SKM-1 treated with dmso at 0.1 percent for 144 hours (cell line): ENCODE measurements at regions not wholly inside any gene's neighbourhood (a gene's known extent, or its start where the extent isn't known, plus 50 kb on each side); places are given as distances from the start of the nearest gene placed in this dataset.
"Not testable (repeated sequence)": the region's sequence is repeated elsewhere in the genome, so short reads cannot be mapped to it uniquely, and the experiment has no call there.

Experiments
- DNase-seq: peaks from one replicate; lab custom pipeline; 2025; ENCODE audit not compliant: unreplicated experiment; lab: John Stamatoyannopoulos, UW

DNA sequence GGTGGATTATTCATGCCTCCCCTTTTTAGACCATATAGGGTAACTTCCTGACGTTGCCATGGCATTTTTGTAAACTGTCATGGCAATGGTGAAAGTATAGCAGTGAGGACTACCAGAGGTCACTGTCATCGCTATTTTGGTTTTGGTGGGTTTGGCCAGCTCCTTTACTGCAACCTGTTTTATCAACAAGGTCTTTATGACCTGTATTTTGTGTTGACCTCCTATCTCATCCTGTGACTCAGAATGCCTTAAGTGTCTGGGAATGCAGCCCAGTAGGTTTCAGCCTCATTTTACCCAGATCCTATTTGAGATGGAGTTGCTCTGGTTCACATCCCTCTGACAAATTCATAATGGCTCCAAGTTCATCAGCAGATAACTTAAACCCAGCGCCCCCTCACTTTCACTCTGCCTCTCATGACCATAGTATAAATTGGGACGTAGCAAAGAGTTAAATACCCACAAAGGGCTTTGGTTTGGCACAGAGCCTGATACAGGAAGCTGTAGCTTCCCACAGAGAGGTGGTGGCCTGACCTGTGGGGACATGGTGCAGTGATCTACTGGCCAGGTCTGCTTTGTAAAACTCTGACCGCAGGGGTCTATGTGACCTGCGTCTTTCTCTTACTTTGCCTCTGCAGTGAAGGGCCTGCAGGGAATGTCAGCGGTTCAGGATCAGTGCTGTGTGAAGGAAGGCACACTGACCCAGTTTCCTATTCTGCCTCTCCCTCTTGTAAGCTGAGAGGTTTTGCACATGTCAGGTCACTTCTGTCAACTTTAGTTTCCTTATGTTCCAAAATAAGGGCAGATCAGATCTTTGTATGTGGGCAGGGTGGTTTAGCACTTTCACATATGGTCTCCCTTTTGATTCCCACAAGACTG, 78.1 kb upstream of the ZNF644 start:
- no peak for DNase-seq

DNA sequence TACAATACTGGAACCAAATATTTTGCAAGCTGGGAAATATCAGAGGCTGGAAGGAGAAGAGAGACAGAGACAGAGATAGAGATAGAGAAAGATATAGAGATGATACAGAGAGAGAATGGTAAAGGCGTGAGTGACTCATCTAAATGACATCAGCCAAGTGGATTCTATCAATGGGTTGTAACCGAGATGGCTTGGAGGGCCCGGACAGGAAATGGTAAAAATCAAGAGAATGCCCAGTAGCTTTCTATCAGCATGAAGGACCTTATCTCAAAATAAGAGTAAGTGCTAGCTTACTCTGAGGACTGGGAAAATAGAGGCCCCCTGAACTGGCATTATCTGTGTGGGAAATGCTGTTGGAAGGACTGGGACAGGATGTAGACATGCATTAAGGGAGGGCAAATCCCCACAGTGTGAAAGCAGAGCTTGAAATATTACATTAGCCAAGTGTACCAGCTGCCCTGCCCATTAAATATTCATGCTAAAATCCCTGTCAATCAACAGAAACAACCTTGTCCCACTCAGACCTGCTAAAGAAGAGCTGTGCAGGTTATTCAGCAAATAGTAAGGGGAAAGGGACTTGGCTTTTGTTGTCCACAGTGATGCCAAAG, 76.6 kb upstream of the ZNF644 start:
- DNase-seq, result no peak

DNA sequence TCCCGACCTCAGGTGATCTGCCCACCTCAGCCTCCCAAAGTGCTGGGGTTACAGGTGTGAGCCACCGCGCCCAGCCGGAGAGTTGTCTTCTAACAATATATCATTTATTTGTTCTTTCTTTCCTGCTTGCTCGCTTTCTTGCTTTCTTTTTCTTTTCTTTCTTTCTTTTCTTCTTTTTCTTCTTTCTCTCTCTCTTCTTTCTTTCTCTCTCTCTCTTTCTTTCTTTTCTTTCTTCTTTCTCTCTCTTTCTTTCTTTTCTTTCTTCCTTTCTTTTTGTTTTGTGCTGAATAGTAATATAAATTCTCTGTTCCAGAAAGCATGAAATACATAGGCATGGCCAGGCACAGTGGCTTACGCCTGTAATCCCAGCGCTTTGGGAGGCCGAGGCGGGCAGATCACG, 73.5 kb upstream of the ZNF644 start:
- DNase-seq, result not testable (repeated sequence)

DNA sequence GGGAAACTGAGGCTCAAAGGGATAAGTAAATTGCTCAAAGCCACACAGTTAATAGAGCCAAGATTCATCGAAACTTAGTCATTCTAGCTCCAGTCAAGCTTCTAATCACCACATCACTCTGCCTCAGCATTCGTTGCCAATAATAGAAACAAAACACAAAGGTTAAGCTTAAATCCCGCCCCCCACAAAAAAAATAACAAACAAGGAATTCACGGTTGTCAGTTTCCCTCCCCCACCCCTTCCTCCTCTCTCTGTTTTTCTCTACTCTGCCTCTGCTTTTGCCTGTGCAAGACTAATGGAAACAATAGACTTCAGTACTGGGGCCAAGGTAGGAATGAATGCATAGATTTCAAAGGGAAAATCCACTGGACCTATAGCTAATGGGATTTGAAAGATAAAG, 70.7 kb upstream of the ZNF644 start:
- DNase-seq, result no peak

DNA sequence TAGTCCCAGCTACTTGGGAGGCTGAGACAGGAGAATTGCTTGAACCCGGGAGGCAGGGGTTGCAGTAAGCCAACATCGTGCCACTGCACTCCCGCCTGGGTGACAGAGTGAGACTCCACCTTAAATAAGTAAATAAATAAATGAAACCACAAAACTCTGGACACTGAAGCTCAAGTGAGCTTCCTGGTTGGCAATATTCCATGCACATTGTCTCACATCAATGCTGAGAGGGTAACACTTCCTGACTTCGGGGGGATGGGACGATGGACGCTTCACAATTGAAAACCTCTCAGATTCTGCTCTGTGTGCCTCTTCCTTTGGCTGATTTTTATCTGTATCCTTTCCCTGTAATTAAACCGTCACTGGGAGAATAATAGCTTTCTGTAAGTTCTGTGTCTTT, 70.0 kb upstream of the ZNF644 start:
- DNase-seq, result no peak

DNA sequence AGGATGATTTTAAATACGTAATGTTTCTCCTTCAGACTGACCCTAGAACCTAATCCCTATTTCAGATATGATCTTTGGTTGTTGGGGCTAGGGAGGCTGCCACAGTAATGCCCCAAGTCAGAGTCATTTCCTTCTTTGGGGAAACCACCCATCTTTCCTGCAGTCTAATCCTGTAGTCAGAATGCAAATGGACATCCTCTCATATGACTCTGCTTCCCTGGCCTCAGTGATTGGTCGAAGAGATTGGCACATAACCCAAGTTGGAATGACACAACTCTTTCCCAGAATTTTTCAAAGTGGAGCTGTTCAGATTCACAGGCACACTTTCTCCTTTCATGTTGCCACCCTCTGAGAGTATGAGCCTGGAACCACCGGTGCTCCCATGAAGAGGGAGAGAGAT, 58.8 kb upstream of the ZNF644 start:
- DNase-seq, result no peak

DNA sequence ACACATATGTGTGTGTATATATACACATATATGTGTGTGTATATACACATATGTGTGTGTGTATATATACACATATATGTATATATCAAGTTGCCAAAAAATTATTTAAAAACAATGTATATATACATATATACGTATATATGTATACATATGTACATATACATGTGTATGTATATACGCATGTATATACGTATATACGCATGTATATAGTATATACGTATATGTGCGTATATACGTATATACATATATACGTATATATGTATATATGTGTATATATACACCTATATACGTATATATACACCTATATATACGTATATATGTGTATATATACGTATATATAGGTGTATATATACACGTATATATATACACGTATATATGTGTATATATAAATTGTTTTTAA, 57.0 kb upstream of the ZNF644 start:
- no peak for DNase-seq

DNA sequence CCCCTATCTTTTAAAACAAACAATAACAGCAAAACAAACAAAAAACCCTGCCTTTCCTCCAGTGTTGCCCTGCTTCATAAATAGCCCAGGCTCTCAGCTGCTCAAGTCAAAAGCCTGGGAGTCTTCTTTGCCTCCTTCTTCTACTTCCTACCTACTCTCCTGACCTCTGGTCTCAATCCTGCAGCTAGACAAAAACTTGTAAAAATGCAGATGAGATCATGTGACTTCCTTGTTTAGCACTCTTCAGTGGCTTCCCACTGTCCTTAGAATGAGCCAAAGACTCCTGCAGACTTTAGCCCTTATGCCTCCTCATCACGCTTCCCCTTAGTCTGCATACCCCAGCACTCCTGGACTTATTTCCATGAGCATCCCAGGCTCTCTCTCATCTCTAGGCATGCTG, 55.0 kb upstream of the ZNF644 start:
- DNase-seq, result no peak

DNA sequence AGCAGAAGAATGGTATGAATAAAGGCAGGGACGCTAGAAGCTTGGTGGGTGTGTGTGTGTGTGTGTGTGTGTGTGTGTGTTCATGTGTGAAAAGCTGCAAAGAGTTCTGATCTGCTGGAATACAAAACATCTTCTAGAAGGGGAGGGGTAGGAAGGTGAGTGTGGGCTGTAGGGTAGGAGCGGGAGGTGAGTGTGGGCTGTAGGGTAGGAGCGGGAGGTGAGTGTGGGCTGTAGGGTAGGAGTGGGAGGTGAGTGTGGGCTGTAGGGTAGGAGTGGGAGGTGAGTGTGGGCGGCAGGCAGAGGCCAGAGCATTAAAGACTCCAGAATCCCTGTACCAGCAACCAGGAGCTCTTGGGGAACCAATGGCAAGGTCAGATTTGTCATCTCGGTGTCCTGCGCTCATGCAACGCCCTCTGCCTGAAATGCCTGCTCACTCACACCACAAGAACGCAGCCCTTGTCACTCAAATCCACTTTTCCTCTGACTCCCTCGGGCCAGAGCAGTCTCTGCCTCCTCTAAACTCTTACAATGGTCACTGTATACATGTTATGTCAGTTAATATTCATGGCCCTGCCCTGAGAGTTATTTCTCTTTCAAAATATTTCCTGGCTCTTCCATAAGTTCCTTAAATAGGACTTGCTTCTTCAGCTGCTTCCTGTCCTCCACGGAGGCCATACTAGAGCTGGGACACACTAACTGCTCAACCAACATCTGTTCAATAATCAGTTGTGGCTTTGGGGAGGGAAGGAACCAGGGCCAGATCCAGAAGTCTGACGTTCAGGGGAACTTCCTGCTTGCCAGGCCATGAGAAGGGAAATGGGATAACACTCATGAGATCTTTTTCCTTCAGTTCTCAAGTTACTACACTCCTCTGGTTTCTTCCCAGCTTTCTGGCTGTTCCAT, 53.6 kb upstream of the ZNF644 start:
- DNase-seq, result no peak

DNA sequence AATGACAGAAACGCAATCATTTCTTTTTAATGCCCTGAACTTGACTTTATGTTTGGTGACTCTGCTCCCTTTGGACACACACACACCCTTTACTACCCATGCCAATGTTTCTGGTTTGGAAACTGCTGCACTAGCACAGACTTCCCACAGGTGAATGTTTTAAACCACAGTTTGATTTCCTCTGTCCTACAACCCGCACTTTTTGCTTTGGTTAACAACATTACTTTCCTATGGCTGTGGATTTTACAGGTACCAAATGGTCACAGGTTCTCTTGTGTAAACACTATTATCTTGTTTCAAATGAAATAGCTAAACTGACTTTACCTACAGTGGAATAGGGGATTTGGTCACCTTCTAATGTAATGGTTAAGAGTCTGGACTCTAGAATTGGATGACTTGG, 51.5 kb upstream of the ZNF644 start:
- DNase-seq, result no peak

DNA sequence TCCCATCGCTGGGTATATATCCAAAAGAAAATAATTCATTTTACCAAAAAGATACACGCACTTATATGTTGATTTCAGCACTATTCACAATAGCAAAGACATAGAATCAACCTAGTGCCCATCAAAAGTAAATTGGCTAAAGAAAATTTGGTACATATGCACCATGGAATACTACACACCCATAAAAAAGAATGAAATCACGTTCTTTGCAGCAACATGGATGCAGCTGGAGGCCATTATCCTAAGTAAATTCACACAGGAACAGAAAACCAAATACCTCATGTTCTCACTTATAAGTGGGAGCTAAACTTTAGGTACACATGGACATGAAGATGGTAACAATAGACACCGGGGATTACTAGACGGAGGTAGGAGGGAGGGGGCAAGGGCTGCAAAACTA, 50.0 kb upstream of the ZNF644 start:
- DNase-seq, result no peak
